OCI-M1 (cell line): ENCODE measurements at regions not wholly inside any gene's neighbourhood (a gene's known extent, or its start where the extent isn't known, plus 50 kb on each side); places are given as distances from the start of the nearest gene placed in this dataset.
"Not testable (repeated sequence)": the region's sequence is repeated elsewhere in the genome, so short reads cannot be mapped to it uniquely, and the experiment has no call there.

Experiments
- DNase-seq: peaks from one replicate; lab custom pipeline; 2025; lab: John Stamatoyannopoulos, UW

GRCh38 chr13:18824678-18825077 lies 356.9 kb downstream of the TUBA3C start:
- peak; percentile 88 for DNase-seq

GRCh38 chr13:18822655-18823639 lies 358.7 kb downstream of the TUBA3C start:
- peak; percentile 68 for DNase-seq

GRCh38 chr13:18773988-18774387 lies 407.6 kb downstream of the TUBA3C start:
- not testable (repeated sequence) for DNase-seq

GRCh38 chr13:18741696-18742095 lies 439.9 kb downstream of the TUBA3C start:
- peak; percentile 15 for DNase-seq

GRCh38 chr13:18739310-18739709 lies 442.3 kb downstream of the TUBA3C start:
- no peak for DNase-seq

- not testable (repeated sequence) for DNase-seq
Measured at GRCh38 chr13:18738086-18738485, 443.5 kb downstream of the TUBA3C start.

- not testable (repeated sequence) for DNase-seq
Measured at GRCh38 chr13:18727138-18727537, 454.5 kb downstream of the TUBA3C start.

GRCh38 chr13:18726524-18726923 lies 455.1 kb downstream of the TUBA3C start:
- DNase-seq: not testable (repeated sequence)

GRCh38 chr13:18725242-18725822 lies 456.3 kb downstream of the TUBA3C start:
- DNase-seq: not testable (repeated sequence)

- peak; percentile 18 for DNase-seq
Measured at GRCh38 chr13:18714889-18715288, 466.7 kb downstream of the TUBA3C start.

- DNase-seq: not testable (repeated sequence)
Measured at GRCh38 chr13:18710673-18711072, 471.0 kb downstream of the TUBA3C start.

- peak; percentile 43 for DNase-seq
Measured at GRCh38 chr13:18706538-18706937, 475.1 kb downstream of the TUBA3C start.

- DNase-seq: not testable (repeated sequence)
Measured at GRCh38 chr13:18702464-18703247, 479.0 kb downstream of the TUBA3C start.

- not testable (repeated sequence) for DNase-seq
Measured at GRCh38 chr13:18698332-18698731, 483.3 kb downstream of the TUBA3C start.

- DNase-seq: not testable (repeated sequence)
Measured at GRCh38 chr13:18697851-18698250, 483.8 kb downstream of the TUBA3C start.

GRCh38 chr13:18697221-18697620 lies 484.4 kb downstream of the TUBA3C start:
- not testable (repeated sequence) for DNase-seq

- not testable (repeated sequence) for DNase-seq
Measured at GRCh38 chr13:18677403-18677802, 504.2 kb downstream of the TUBA3C start.

- DNase-seq: not testable (repeated sequence)
Measured at GRCh38 chr13:18675268-18675667, 506.4 kb downstream of the TUBA3C start.

- not testable (repeated sequence) for DNase-seq
Measured at GRCh38 chr13:18673794-18674193, 507.8 kb downstream of the TUBA3C start.

- DNase-seq: not testable (repeated sequence)
Measured at GRCh38 chr13:18666585-18666984, 515.0 kb downstream of the TUBA3C start.

GRCh38 chr13:18665716-18666115 lies 515.9 kb downstream of the TUBA3C start:
- DNase-seq: not testable (repeated sequence)

- DNase-seq: not testable (repeated sequence)
Measured at GRCh38 chr13:18665124-18665523, 516.5 kb downstream of the TUBA3C start.
